ENCODE measurements at regions not wholly inside any gene's neighbourhood (a gene's known extent, or its start where the extent isn't known, plus 50 kb on each side); places are given as distances from the start of the nearest gene placed in this dataset.

- no peak for TF ChIP-seq CTCF (conservative IDR thresholded peaks at IDR 0.05)
- no peak for TF ChIP-seq ZFX (IDR thresholded peaks at IDR 0.05)
These were observed 101.3 kb downstream of the OLFM4 start for GRCh38 chr13:53129864-53130393.
